GM19395 (cell line): ENCODE measurements at regions not wholly inside any gene's neighbourhood (a gene's known extent, or its start where the extent isn't known, plus 50 kb on each side); places are given as distances from the start of the nearest gene placed in this dataset.
"Not testable (repeated sequence)": the region's sequence is repeated elsewhere in the genome, so short reads cannot be mapped to it uniquely, and the experiment has no call there.

Experiments used
- ATAC-seq: cut with Tn5 transposase; IDR thresholded peaks from one replicate; pipeline ENCODE4 v1.9.1; 2021; ENCODE audit warnings: mild to moderate bottlenecking, moderate library complexity; ENCODE audit not compliant: unreplicated experiment

DNA sequence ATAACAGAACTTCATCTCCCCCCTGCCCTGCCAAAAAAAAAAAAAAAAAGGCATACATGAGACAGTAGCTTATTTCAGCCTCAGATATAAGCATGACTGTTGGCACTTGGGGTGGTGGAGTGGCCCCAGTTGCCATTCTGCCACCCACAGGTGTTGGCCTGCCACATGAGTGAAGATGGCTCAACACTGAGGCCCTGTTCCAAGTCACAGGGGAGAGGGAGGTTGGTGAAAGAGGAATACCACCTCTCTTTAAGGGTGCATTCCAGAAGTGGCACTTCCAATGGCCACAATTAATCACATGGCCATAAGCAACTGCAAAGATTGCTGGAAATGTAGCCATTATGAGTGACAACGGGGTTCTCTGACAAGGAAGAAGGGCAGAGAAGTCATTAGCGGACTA is 61.9 kb upstream of the JARID2 start:
- ATAC-seq, result no peak

DNA sequence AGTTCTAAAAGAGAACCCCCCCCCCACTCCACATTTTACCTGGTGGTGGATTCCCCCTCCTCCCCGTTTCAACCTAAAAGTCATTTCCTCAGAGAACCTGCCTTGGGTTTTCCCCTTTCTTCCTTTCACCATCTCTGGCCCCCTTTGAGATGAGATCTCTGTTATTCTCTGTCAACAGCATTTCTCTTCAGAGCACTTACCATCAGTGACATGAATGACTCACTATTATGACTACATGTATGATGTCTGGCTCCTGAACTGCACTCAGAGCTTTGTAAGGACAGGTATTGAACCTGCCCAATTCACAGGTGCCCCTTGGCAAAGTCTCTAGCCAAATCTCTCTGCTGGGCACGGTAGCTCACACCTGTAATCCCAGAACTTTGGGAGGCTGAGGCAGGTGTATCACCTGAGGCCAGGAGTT is 61.4 kb upstream of the JARID2 start:
- ATAC-seq, result no peak

DNA sequence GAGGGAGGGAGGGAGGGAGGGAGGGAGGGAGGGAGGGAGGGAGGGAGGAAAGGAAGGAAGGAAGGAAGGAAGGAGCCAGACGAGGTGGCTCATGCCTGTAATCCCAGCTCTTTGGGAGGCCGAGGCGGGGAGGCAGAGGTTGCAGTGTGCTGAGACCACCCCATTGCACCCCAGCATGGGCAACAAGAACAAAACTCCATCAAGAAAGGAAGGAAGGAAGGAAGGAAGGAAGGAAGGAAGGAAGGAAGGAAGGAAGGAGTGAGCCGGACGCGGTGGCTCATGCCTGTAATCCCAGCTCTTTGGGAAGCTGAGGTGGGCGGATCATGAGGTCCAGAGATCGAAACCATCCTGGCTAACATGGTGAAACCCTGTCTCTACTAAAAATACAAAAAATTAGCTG is 60.8 kb upstream of the JARID2 start:
- not testable (repeated sequence) for ATAC-seq

DNA sequence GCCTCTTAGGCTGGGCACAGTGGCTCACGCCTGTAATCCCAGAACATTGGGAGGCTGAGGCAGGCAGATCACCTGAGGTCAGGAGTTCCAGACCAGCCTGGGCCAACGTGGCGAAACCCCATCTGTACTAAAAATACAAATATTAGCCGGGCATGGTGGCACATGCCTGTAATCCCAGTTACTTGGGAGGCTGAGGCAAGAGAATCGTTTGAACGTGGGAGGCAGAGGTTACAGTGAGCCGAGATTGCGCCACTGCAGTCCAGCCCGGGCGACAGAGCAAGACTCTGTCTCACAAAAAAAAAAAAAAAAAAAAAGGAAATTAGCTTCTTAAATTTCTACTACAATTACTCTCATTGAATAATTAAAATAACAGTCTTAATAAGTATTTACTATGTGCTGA is 52.4 kb upstream of the JARID2 start:
- not testable (repeated sequence) for ATAC-seq

DNA sequence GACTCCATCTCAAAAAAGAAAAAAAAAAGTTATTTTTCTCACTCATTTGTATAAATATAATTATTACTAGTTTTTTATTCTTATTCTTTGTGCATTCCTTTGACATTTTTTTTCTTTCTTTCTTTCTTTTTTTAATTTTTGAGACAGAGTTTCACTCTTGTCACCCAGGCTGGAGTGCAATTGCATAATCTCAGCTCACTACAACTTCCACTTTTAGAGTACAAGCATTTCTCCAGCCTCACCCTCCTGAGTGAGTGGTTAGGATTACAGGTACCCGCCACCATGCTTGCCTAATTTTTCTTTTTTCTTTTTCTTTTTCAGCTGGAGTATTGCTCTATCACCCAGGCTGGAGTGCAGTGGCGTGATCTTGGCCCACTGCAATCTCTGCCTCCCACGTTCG is 51.4 kb upstream of the JARID2 start:
- no peak for ATAC-seq
